Type B pancreatic cell (in vitro differentiated cells): ENCODE measurements at regions not wholly inside any gene's neighbourhood (a gene's known extent, or its start where the extent isn't known, plus 50 kb on each side); places are given as distances from the start of the nearest gene placed in this dataset.

Source experiments
- DNase-seq: peaks from one replicate; pipeline ENCODE4 v3.0.0; 2021; ENCODE audit warnings: mixed read lengths; ENCODE audit not compliant: unreplicated experiment; ENCODE audit errors: extremely low spot score
- H3K27ac Mint-ChIP-seq: 2 replicates; pipeline ENCODE4 v1.8.0; 2021; ENCODE audit warnings: mild to moderate bottlenecking, mixed read lengths
- H3K27me3 Mint-ChIP-seq: 2 replicates; pipeline ENCODE4 v1.8.0; 2021; ENCODE audit warnings: mixed read lengths
- H3K36me3 Mint-ChIP-seq: 2 replicates; pipeline ENCODE4 v1.8.0; 2021; ENCODE audit warnings: mixed read lengths
- H3K4me1 Mint-ChIP-seq: one replicate; pipeline ENCODE4 v1.8.0; 2021; ENCODE audit warnings: mixed read lengths; ENCODE audit not compliant: unreplicated experiment
- H3K4me3 Mint-ChIP-seq: 2 replicates; pipeline ENCODE4 v1.8.0; 2021; ENCODE audit warnings: mild to moderate bottlenecking, mixed read lengths
- H3K9me3 Mint-ChIP-seq: 2 replicates; pipeline ENCODE4 v1.8.0; 2021; ENCODE audit warnings: mixed read lengths
- TF ChIP-seq, protein P1 (sequence below): fragments of 200-600 bp; sonication (generic); conservative IDR thresholded peaks from 2 replicates; pipeline ENCODE4 v1.5.0; 2021; ENCODE audit warnings: antibody characterized with exemption, mild to moderate bottlenecking

DNA sequence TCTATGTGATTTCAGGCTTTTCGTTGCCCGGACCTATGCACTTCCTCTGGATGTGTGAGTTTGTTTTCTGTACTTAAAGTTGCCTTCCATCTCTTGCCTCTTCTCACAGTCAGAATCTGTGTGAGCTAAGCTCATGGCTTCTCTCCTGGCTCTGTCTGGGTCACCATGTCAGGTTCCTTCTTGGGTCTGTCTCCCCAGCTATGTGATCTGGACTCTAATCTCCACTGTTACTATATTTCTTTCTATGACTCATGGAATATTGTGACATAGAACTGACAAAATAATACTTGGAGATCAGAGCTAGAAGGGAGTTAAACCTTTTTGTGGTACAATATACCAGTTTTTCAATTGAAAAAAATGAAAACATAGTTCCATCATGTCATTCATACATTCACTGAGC, 172.7 kb upstream of the FGGY start:
- H3K9me3 Mint-ChIP-seq, result peaks cover 7% of the 10 kb centered on the region
- DNase-seq, result no peak
- peaks cover 5% of the 10 kb centered on the region for H3K4me1 Mint-ChIP-seq
- H3K27me3 Mint-ChIP-seq, result no peaks in the 10 kb centered on the region
- no peaks in the 10 kb centered on the region for H3K36me3 Mint-ChIP-seq
- no peak overlapping the region for H3K27ac Mint-ChIP-seq
- H3K4me3 Mint-ChIP-seq, result no peak overlapping the region
- TF ChIP-seq, protein P1, sequence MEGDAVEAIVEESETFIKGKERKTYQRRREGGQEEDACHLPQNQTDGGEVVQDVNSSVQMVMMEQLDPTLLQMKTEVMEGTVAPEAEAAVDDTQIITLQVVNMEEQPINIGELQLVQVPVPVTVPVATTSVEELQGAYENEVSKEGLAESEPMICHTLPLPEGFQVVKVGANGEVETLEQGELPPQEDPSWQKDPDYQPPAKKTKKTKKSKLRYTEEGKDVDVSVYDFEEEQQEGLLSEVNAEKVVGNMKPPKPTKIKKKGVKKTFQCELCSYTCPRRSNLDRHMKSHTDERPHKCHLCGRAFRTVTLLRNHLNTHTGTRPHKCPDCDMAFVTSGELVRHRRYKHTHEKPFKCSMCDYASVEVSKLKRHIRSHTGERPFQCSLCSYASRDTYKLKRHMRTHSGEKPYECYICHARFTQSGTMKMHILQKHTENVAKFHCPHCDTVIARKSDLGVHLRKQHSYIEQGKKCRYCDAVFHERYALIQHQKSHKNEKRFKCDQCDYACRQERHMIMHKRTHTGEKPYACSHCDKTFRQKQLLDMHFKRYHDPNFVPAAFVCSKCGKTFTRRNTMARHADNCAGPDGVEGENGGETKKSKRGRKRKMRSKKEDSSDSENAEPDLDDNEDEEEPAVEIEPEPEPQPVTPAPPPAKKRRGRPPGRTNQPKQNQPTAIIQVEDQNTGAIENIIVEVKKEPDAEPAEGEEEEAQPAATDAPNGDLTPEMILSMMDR, result no peak

DNA sequence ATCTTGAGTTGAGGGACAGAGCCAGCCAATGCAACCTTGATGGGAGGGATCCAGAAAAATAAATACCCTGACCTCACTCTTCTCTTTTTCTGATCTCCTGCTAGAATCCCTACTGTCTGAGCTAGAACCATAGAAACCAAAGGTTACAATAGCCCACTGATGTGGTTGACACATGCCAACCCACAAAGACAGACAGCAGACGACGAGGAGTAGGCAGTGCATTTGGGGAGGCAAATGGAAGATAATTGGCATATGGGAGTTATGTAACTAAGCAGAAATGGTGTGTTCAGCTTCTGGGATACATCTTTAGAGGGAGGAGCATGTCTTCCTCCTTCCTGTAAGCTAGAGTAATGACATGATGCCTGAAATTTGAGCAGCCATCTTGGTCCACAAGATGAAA, 171.7 kb upstream of the FGGY start:
- no peak overlapping the region for H3K4me3 Mint-ChIP-seq
- DNase-seq, result no peak
- H3K4me1 Mint-ChIP-seq, result peaks cover 5% of the 10 kb centered on the region

DNA sequence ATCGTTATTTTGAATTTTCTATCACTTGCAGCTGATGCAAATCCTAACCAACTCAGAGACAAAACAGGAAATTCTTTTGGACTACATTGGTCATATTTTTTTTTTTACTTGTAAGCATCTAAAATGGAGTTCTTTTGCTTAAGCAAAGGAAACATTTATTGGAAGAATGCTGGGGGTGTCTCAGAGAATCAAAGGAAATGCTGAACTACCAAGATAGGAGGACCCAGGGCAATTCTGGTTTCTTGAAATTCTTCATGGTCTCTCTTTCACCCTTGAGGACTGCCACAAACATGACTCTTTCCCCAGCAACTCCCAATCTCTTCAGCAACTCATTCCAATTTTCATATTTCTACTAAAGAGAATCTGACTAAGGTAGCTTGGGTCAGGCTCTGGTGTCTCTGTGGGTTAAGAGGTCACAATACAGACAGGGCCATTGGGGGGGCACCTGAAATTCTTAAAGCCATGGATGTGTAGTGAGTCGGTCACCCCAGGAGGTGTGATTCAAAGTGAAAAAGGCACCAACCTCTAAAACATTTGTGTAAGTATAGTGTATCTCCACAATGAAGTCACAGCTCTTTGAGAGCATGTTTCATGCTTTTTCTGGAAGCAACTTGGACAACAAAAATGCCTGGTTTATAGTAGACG, 171.1 kb upstream of the FGGY start:
- no peak for DNase-seq
- peaks cover 5% of the 10 kb centered on the region for H3K4me1 Mint-ChIP-seq
- H3K27me3 Mint-ChIP-seq, result no peaks in the 10 kb centered on the region
- H3K36me3 Mint-ChIP-seq, result no peaks in the 10 kb centered on the region
- H3K27ac Mint-ChIP-seq, result no peak overlapping the region
- peaks cover 7% of the 10 kb centered on the region for H3K9me3 Mint-ChIP-seq
- TF ChIP-seq, protein P1, result no peak
- H3K4me3 Mint-ChIP-seq, result no peak overlapping the region

More for the DNA sequence above, 171.7 kb upstream of the FGGY start:
- peaks cover 7% of the 10 kb centered on the region for H3K9me3 Mint-ChIP-seq
- TF ChIP-seq, protein P1, result no peak
- no peaks in the 10 kb centered on the region for H3K27me3 Mint-ChIP-seq
- H3K36me3 Mint-ChIP-seq, result no peaks in the 10 kb centered on the region
- no peak overlapping the region for H3K27ac Mint-ChIP-seq

DNA sequence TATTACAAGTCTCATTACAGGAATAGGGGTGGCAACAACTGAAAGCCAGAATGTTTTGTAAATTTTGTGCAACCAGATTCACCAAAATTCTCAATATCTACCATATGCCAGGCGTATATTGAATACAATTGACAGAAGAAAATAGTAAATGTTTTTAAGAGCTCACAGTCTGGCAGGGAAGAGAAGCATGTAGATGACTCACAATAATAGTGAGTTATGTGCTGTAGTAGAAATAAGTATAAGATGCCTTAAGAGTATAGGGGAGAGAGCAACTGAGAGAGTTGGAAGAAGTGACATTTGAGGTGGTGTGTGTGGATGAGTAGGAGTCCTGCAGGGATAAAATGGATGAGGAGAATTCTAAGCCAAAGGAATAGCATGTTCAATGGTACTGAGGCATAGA, 170.5 kb upstream of the FGGY start:
- no peaks in the 10 kb centered on the region for H3K27me3 Mint-ChIP-seq
- H3K4me1 Mint-ChIP-seq, result peaks cover 5% of the 10 kb centered on the region
- H3K4me3 Mint-ChIP-seq, result no peak overlapping the region
- DNase-seq, result no peak
- H3K9me3 Mint-ChIP-seq, result peaks cover 7% of the 10 kb centered on the region
- no peaks in the 10 kb centered on the region for H3K36me3 Mint-ChIP-seq
- H3K27ac Mint-ChIP-seq, result no peak overlapping the region
- TF ChIP-seq, protein P1, result no peak

DNA sequence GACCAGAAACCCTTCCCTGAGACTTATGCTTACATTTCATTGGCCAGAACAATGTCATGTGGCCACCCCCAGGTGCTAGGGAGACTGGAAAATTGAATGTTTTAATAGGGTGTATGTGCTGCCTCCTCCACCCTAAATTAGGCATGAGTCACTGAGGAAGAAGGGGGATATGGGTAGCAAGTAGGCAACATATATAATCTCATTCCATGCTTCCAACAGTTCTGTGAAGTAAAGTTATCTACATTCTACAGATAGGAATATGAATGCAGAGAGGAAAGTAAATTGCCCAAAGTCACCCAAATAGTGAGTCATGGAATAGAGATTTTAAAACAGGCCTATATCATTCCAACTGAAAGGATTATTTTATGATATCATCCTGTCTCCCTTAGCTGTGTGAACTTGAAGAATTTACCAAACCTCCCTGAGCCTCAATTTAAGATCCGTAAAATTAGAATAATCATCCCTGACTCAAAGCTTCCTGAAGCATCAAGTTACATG, 168.6 kb upstream of the FGGY start:
- no peak overlapping the region for H3K4me3 Mint-ChIP-seq
- TF ChIP-seq, protein P1, result no peak
- H3K36me3 Mint-ChIP-seq, result no peaks in the 10 kb centered on the region
- H3K9me3 Mint-ChIP-seq, result peaks cover 7% of the 10 kb centered on the region
- DNase-seq, result no peak
- no peaks in the 10 kb centered on the region for H3K27me3 Mint-ChIP-seq
- no peak overlapping the region for H3K27ac Mint-ChIP-seq
- H3K4me1 Mint-ChIP-seq, result peaks cover 22% of the 10 kb centered on the region
